Erythroblast (primary cell): ENCODE measurements at regions not wholly inside any gene's neighbourhood (a gene's known extent, or its start where the extent isn't known, plus 50 kb on each side); places are given as distances from the start of the nearest gene placed in this dataset.

ENCODE experiments used
- GATA1 ChIP-seq: IDR thresholded peaks from 2 replicates; pipeline ENCODE4 v1.6.1; 2011; ENCODE audit warnings: low read depth, mild to moderate bottlenecking, control low read depth, low read length, moderate library complexity
- POLR2A ChIP-seq: IDR thresholded peaks from 2 replicates; pipeline ENCODE4 v1.6.1; 2011; ENCODE audit warnings: mild to moderate bottlenecking, low read length

GRCh38 chr3:8387571-8387970 is 114.1 kb upstream of the LMCD1 start:
- no peak for TF ChIP-seq POLR2A
- no peak for TF ChIP-seq GATA1
